Endothelial cell of umbilical vein (primary cell): ENCODE measurements at regions not wholly inside any gene's neighbourhood (a gene's known extent, or its start where the extent isn't known, plus 50 kb on each side); places are given as distances from the start of the nearest gene placed in this dataset.

ENCODE experiments used
- BruUV-seq: library from RNA; stranded (reverse); fragments of 400-500 nt; replicated peaks from 2 replicates; lab custom pipeline; 2021; lab: Mats Ljungman, UMichigan
- CTCF ChIA-PET: fragments of 300-600, 350-600 bp; sonication (Branson Sonifier 250); formaldehyde crosslinking; loops from one replicate; lab custom pipeline; 2021; ENCODE audit warnings: antibody characterized with exemption, inconsistent platforms; lab: Charles Lee
- POLR2A ChIA-PET: fragments of 300-600, 350-600 bp; sonication (Branson Sonifier 250); formaldehyde crosslinking; loops from one replicate; lab custom pipeline; 2021; ENCODE audit warnings: antibody characterized with exemption, inconsistent platforms; lab: Charles Lee
- DNase-seq: peaks from one replicate; pipeline ENCODE4 v3.0.0-alpha.2; 2011; ENCODE audit warnings: low read depth, low spot score
- FAIRE-seq: peaks from 2 replicates; lab custom pipeline; 2011; peaks lifted over from hg19 to GRCh38; lab: Jason Lieb, UNC
- H2AFZ ChIP-seq: 2 replicates; pipeline ENCODE4 v1.6.0; 2012; ENCODE audit warnings: low read depth, low read length, control low read depth, inconsistent platforms
- H3K27ac ChIP-seq: 2 replicates; pipeline ENCODE4 v1.5.1; 2011; ENCODE audit warnings: low read depth, mild to moderate bottlenecking, control low read depth, low read length, moderate library complexity; ENCODE audit not compliant: insufficient read depth
- H3K27me3 ChIP-seq, 2 experiments: 2 replicates each; pipeline versions ENCODE4 v1.6.0 to v1.6.1; 2011; ENCODE audit warnings: low read length in 2 of 2, mixed read lengths in 1 of 2; ENCODE audit not compliant: control insufficient read depth in 2 of 2, insufficient read depth in 2 of 2
- H3K36me3 ChIP-seq, 2 experiments: 2 replicates in 1 of 2; 3 replicates in 1 of 2; pipeline ENCODE4 v1.5.1; 2011; ENCODE audit warnings: low read length in 2 of 2, mild to moderate bottlenecking in 1 of 2, moderate library complexity in 1 of 2; ENCODE audit not compliant: control insufficient read depth in 2 of 2, insufficient read depth in 2 of 2; ENCODE audit errors: extremely low read depth in 1 of 2
- H3K4me1 ChIP-seq: 3 replicates; pipeline ENCODE4 v1.5.1; 2011; ENCODE audit warnings: mild to moderate bottlenecking, low read length; ENCODE audit not compliant: control insufficient read depth, insufficient read depth; ENCODE audit errors: extremely low read depth
- H3K4me2 ChIP-seq: 2 replicates; pipeline ENCODE4 v1.6.1; 2011; ENCODE audit warnings: low read length, control low read depth, mixed read lengths; ENCODE audit not compliant: insufficient read depth
- H3K4me3 ChIP-seq, 3 experiments: fragments of 200-600 bp in 1 of 3; sonication (generic), shearing (Covaris generic) in 1 of 3; replicated peaks in 1 of 3; 2 replicates each; pipeline ENCODE4 v1.5.1; 2011 to 2016; ENCODE audit warnings: control low read depth in 3 of 3, low read length in 3 of 3, mild to moderate bottlenecking in 2 of 3, inconsistent platforms in 1 of 3, low read depth in 1 of 3, moderate library complexity in 1 of 3; ENCODE audit not compliant: insufficient read depth in 1 of 3
- H3K79me2 ChIP-seq: 2 replicates; pipeline ENCODE4 v1.6.0; 2012; ENCODE audit warnings: low read length, inconsistent platforms; ENCODE audit not compliant: control insufficient read depth, insufficient read depth
- H3K9ac ChIP-seq: replicated peaks from 2 replicates; pipeline ENCODE3; 2011; ENCODE audit warnings: low read length, control low read depth; ENCODE audit not compliant: insufficient read depth; ENCODE audit errors: extremely low read depth
- H3K9me1 ChIP-seq: replicated peaks from 3 replicates; pipeline ENCODE4 v1.6.0; 2011; ENCODE audit warnings: mild to moderate bottlenecking, low read length; ENCODE audit not compliant: control insufficient read depth, insufficient read depth; ENCODE audit errors: extremely low read depth
- H3K9me3 ChIP-seq: replicated peaks from 2 replicates; pipeline ENCODE4 v1.5.1; 2012; ENCODE audit warnings: low read length, inconsistent platforms; ENCODE audit not compliant: control insufficient read depth, insufficient read depth
- H4K20me1 ChIP-seq: replicated peaks from 2 replicates; pipeline ENCODE3; 2011; ENCODE audit warnings: mild to moderate bottlenecking, low read length; ENCODE audit not compliant: control insufficient read depth, insufficient read depth; ENCODE audit errors: extremely low read depth
- CTCF ChIP-seq, 2 donors: IDR thresholded peaks; 1 replicate in 1 of 2; 2 replicates in 1 of 2; pipeline ENCODE4 v1.5.1; 2011; ENCODE audit warnings: low read length in 2 of 2, mild to moderate bottlenecking in 2 of 2, moderate library complexity in 2 of 2, control low read depth in 1 of 2, inconsistent platforms in 1 of 2, low read depth in 1 of 2; ENCODE audit not compliant: insufficient read depth in 1 of 2; ENCODE audit errors: extremely low read depth in 1 of 2
- EZH2 ChIP-seq: IDR thresholded peaks from 2 replicates; pipeline ENCODE4 v1.6.1; 2012; ENCODE audit warnings: borderline replicate concordance, low read depth, mild to moderate bottlenecking, moderate library complexity, low read length, inconsistent platforms; ENCODE audit not compliant: severe bottlenecking
- FOS ChIP-seq: IDR thresholded peaks from 2 replicates; pipeline ENCODE4 v1.6.1; 2011; ENCODE audit warnings: mild to moderate bottlenecking, low read length, moderate library complexity, borderline replicate concordance; ENCODE audit not compliant: insufficient read depth
- GATA2 ChIP-seq: IDR thresholded peaks from 2 replicates; pipeline ENCODE4 v1.7.0; 2011; ENCODE audit warnings: low read depth, mild to moderate bottlenecking, moderate library complexity, mixed read lengths, low read length; ENCODE audit not compliant: insufficient read length, insufficient read depth
- JUN ChIP-seq: IDR thresholded peaks from 2 replicates; pipeline ENCODE4 v1.6.1; 2011; ENCODE audit warnings: borderline replicate concordance, low read depth; ENCODE audit not compliant: insufficient read length, insufficient read depth
- MAX ChIP-seq: IDR thresholded peaks from 2 replicates; pipeline ENCODE4 v1.6.1; 2011; ENCODE audit not compliant: insufficient read depth, insufficient read length
- MYC ChIP-seq: IDR thresholded peaks from one replicate; pipeline ENCODE4 v1.6.1; 2011; ENCODE audit warnings: mild to moderate bottlenecking, low read depth, low read length
- POLR2A ChIP-seq: IDR thresholded peaks from 2 replicates; pipeline ENCODE4 v1.6.1; 2012; ENCODE audit warnings: low read depth, mild to moderate bottlenecking, control low read depth, low read length
- POLR2AphosphoS5 ChIP-seq: IDR thresholded peaks from 2 replicates; pipeline ENCODE4 v1.6.1; 2012; ENCODE audit warnings: low read depth, mild to moderate bottlenecking, control low read depth, low read length, moderate library complexity; ENCODE audit not compliant: insufficient read depth
- dilution Hi-C: fragments of 300-500 bp; cut with MboI; formaldehyde crosslinking; loops from one replicate; pipeline ENCODE4 v1.15.0; 2019; ENCODE audit warnings: low sequenced_read_pairs; ENCODE audit not compliant: extremely low pct_ligation_motif_present
- intact Hi-C: fragments of 100-400 bp; cut with micrococcal nuclease; formaldehyde crosslinking; loops from one replicate; pipeline ENCODE4 v1.10.0; 2022

GRCh38 chr5:71811779-71812178 lies 92.7 kb downstream of the CARTPT start:
- H3K4me3 ChIP-seq, result no peak overlapping the region
- ChIA-PET POLR2A (no interaction called here), CTCF (no interaction called here)
- FAIRE-seq (no peak), DNase-seq (no peak)
- H3K9ac ChIP-seq, result no peak overlapping the region
- H3K9me1 ChIP-seq, result no peaks in the 10 kb centered on the region
- peaks cover 20 to 22% of the 10 kb centered on the region in 2 experiments for H3K27me3 ChIP-seq
- H3K4me2 ChIP-seq, result no peak overlapping the region
- no peaks in the 10 kb centered on the region for H3K79me2 ChIP-seq
- dilution Hi-C loops, result no loop called here
- H2AFZ ChIP-seq, result no peak overlapping the region
- H4K20me1 ChIP-seq, result no peaks in the 10 kb centered on the region
- no peak for TF ChIP-seq EZH2
- no peak for TF ChIP-seq GATA2
- TF ChIP-seq JUN, result no peak
- no peaks in the 10 kb centered on the region for H3K9me3 ChIP-seq
- intact Hi-C loops, result no loop called here
- H3K27ac ChIP-seq, result no peak overlapping the region
- H3K36me3 ChIP-seq, result no peaks in the 10 kb centered on the region
- no TSS peak for BruUV-seq
- H3K4me1 ChIP-seq, result no peaks in the 10 kb centered on the region

GRCh38 chr5:71816307-71816706 lies 97.2 kb downstream of the CARTPT start:
- H3K79me2 ChIP-seq, result no peaks in the 10 kb centered on the region
- no peaks in the 10 kb centered on the region for H3K36me3 ChIP-seq
- BruUV-seq, result no TSS peak
- H3K4me2 ChIP-seq, result no peak overlapping the region
- DNase-seq (no peak), FAIRE-seq (no peak)
- H4K20me1 ChIP-seq, result no peaks in the 10 kb centered on the region
- ChIA-PET POLR2A (no interaction called here), CTCF (interaction anchor here (1.4 kb wide), 1 partner anchor 20 kb away, joined by 5 read pairs; no protein-coding TSS in a partner anchor)
- H3K27me3 ChIP-seq, result peaks cover 6 to 10% of the 10 kb centered on the region in 2 experiments
- H3K9ac ChIP-seq, result no peak overlapping the region
- no peaks in the 10 kb centered on the region for H3K9me3 ChIP-seq
- H3K9me1 ChIP-seq, result no peaks in the 10 kb centered on the region
- no peak overlapping the region for H3K27ac ChIP-seq
- dilution Hi-C loops, result no loop called here
- intact Hi-C loops, result no loop called here
- no peaks in the 10 kb centered on the region for H3K4me1 ChIP-seq
- TF ChIP-seq CTCF (IDR thresholded peaks at IDR 0.05; ENCODE audit: extremely low read depth in 1 of 2, insufficient read depth in 1 of 2, low read depth in 1 of 2, low read length in 2 of 2), result no peak
- TF ChIP-seq MAX, result no peak
- TF ChIP-seq POLR2A, result no peak
- no peak for TF ChIP-seq EZH2
- TF ChIP-seq MYC, result no peak
- TF ChIP-seq FOS, result no peak
- no peak for TF ChIP-seq JUN
- no peak for TF ChIP-seq GATA2
- no peak for TF ChIP-seq POLR2AphosphoS5
- H3K4me3 ChIP-seq, result no peak overlapping the region
- no peak overlapping the region for H2AFZ ChIP-seq
